T follicular helper cell (primary cell): ENCODE measurements at regions not wholly inside any gene's neighbourhood (a gene's known extent, or its start where the extent isn't known, plus 50 kb on each side); places are given as distances from the start of the nearest gene placed in this dataset.

Source experiments
- DNase-seq: peaks from one replicate; pipeline ENCODE4 v3.0.0-alpha.2; 2020; ENCODE audit warnings: low read depth

DNA sequence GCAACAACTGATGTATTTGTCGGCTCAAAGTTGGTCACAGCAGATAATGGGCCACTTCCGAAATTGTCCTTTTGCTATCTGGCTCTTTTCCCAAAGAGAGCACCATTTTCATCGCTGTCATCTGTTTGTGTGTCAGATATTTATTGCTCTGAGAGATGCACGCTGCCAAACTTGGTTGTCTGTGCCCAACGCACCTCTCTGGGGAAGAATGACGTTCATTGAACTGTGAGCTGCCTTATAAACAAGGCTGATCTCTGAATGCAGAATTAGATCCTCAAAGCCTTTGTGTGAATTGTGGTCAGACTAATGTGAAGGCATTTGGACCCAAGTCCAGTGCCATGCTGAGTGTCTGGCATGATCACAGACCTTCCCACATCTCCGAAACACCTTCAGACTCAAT is 174.7 kb upstream of the LYZL1 start:
- DNase-seq: no peak

DNA sequence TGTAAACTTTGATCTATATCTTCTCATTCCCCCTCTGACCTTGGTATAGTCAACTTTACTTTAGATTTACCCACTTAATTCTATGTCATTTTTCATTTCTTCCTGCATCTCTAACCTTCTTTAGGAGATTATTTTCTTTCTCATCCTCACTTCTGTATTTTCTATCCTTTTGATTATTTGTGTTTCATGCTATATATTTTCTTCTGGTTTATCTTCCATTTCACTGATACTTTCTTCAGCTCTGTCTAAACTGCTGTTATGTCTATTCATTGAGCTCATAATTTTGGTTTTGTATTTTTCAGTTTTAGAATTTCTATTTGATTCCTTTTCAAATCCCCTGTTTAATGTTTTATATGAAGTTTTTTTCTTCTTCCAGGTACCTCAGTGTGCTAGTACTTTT is 171.1 kb upstream of the LYZL1 start:
- no peak for DNase-seq

DNA sequence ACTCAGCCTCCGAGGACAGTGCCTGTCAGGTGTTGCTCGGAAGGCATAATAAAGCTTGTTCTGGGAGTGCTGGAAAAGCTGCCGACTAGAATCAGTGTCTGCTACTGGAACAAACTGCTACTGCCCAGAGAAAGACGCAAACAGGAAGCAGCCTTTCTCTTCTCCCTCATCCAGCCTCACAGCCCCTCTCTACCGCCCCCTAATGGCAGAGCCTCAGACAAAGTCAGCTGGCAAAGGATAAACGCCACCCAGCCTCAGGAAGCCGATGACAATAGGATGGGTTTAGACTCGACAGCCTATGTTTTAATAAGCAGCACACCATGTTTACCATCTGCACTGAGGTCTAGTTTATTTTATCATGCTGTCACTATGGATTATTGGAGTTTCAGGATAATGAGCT is 169.5 kb upstream of the LYZL1 start:
- no peak for DNase-seq

DNA sequence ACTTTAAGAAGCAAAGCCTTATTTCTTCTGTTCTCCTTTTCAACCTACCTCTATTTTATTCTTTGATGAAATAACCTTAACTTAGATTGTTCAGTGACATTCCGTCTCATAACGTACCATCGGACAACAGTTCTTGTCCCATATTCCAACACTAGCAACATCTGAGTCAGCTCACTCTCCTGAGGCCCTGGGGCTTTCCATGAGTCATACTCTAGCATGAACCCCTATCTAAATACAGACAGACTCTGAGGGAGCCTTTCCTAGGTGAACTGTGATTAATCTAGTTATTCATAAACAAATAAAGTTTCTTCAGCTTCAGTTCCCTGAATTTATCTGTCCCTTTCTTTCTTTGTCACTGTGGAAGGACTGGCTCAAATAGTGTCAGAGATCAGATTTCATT is 168.7 kb upstream of the LYZL1 start:
- no peak for DNase-seq

DNA sequence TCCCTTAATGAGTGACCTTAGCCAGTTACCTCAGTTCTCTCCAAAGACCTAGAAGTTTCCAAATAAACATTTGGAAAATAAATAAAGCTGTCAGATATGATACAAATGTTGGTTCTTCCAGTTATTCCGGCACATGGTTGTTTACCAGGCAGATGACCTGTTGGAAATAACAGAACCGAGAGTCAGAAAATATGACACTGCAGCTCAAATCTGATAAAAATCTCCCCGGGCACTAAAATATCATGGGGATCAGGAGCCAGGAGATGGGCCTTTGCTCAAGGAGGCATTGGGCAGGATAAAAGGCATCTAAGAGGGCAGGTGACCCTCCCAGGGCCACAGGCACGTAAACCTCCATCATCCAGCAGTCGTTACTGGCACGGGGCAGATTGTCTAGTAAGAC is 164.0 kb upstream of the LYZL1 start:
- no peak for DNase-seq

DNA sequence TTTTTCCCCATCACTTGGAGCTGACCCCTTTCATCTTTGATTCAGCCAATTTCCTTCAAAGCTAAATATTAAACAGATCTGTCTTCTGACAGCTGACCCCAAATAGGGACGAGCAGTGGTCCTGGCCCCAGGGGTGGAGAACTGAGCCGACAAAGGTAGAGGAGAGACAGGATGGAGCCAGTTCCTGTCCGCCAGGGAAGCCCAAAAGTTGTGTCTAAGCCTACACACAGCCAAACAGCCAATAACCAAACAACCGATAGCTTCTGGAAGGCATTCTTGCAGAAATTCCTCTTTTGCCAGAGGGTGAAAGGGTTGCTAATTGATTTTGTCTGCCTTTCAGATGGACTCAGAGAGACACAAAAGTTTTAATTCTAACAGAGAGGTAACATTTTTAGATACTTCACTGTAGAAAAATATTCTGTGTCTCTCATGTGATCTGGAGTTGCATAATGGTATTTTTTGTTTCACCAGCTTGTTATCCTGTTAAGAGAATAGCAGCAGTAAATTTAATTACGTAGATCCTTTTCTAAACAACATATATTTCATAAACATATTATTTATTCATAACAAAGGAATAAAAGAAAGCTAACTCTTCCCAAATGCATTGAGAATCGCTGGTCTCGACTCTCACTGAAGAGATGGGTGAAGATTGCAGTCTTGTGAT is 161.7 kb upstream of the LYZL1 start:
- no peak for DNase-seq

DNA sequence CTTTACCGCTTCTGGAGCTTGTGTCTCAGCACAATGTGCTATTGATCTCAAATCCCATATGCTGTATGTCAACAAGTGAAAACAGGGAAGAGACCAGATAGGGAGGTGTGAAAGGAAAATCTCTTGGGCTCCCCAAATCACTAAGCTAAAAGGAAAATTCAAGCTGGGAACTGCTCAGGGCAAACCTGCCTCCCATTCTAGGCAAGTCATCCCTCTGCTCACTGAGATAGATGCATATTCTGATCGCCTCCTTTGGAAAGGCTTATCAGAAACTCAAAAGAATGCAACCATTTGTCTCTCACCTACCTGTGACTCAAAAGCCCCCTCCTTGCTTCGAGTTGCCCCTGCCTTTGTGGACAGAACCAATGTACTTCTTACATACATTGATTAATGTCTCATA is 161.1 kb upstream of the LYZL1 start:
- no peak for DNase-seq

DNA sequence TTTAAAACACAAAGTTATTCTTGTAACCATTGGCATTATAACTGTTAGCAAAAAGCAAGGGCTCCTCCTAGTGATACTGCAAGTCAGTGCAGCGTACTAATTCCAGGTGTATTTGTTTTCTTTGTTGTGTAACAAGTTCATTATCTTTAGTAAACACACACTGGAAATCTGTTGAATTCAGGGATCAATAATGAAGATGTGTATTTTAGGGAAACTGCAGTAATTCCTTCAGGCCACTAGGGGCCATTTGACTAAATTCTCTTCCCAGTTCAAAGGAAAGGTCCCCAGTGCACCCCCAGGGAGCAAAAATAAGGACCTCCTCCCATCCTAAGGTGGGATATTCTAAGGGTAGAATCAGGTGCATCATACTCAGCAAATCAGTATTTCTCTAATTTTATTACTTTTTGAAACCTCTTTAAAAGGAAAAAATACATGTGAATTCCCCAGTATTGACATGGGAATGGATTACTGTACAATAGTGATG is 158.6 kb upstream of the LYZL1 start:
- no peak for DNase-seq

DNA sequence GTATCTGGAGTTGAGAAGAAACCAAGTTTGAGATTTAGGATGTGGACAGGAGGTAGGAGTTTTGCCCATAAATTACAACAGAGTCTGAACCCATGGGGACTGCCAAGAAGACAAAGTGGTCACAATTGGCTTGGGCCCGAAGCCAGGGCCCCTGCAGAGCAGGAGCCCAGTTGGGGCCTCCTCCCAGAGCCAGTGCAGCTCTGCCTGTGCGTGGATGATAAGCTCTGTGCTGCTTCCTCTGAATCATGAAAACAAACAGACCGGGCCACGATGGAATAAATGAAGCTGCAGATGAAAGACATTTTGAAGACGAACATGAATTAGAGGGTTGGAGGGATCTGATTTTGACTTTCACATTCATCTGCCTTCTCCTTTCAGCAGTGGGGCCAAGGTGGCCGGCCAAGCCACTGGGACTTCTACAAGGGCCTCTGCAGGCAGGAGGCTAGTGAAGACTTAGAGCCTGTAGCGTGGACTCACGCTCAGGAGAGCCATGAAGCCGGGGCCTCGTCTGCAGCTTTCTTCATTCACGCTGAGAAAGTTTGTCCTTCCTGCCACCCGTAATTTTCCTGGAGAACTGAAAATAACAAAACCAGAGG is 156.8 kb upstream of the LYZL1 start:
- DNase-seq: no peak

DNA sequence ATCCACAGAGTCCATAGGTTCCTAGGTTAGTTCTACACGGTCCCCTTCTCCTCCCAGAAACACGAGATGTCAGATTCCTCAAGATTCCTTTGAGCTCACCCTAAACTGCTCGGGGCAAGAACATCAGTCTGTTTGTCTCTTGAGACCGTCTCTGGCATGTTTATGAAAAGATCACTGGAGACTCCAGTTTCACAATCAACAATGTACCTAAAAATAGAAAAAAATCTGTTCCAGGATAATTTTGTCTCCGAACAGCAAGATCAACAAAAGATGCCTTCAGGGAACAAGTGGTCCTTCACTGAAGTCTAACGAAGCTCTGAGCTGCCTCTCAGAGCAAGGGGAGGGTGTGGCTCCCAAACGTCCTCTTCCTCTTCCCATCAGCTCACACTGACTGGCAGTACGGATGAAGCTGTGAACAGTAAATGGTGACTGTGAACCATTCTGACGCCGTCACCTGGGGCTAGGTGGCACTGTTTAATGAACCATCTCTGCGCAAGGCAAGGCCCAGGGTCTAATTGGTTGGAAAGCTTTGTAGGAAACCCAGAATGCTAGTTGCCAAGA is 156.2 kb upstream of the LYZL1 start:
- no peak for DNase-seq

DNA sequence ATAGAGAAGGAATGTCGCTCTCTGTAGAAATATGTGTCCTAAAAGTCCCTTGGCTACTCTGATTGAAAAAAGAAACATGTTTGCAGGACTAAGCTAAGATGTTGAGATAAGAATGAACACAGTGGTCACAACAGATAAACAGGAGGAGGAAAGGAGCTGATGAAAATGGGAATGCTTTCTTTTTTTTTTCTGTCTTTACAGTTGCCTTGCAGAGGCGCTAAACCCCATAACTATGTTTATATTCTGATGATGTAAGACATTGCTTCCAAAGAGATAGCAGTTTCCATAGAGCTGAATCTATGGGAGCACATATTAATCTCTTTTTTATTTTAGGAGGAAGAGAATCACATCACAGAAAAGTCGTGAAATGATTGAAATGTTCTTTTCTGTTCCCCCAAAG is 153.5 kb upstream of the LYZL1 start:
- DNase-seq: no peak

DNA sequence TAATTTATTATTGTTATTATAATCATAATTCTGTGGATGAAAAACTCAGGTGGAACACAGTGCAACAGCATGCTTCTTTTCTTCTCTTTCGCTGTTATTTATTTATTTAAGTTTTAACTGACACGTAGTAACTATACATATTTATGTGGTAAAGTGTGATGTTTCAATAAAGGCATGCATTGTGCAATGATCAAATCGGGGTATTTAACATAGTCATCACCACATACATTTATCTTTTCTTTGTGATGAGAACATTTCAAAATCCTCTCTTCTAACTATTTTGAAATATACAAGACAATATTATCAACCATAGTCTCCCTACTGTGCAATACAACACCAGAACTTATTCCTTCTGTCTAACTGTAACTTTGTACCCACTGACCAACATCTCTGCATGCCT is 152.5 kb upstream of the LYZL1 start:
- DNase-seq: no peak

DNA sequence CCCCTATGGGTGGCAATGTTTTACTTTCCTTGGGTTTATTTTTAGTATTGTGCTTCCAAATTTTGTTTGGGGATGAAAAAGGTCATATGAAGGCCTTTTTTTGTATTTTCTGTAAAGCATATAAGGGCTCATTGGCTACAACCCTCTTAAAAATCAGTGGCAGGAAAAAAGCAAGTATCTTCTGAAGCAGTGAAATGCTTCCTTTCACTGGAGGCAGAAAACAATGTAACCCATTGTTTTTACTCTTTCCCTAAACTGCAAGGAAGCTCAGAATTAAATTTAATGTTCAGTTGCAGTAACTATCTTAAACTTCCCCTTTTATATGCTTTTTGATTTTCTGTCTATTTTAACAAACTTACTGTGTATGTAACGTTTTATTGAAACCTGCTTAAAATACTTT is 148.7 kb upstream of the LYZL1 start:
- no peak for DNase-seq

DNA sequence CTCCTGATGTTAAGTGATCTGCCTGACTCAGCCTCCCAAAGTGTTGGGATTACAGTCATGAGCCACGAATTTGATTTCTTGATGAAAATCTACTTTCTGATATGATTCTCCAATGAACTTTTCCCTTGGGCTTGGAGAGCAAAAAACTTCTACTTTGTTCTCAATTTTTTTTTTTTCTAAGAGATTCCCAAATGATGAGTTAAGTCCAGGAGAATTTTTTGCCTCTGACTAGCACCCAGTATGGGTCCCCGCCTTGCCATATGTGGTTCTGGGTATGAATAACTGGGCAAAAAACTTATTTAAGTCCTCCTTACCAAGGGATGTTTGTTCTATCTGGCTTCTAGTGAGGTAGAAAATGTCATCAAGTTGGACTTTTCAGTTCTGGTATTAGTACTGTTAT is 147.9 kb upstream of the LYZL1 start:
- no peak for DNase-seq

DNA sequence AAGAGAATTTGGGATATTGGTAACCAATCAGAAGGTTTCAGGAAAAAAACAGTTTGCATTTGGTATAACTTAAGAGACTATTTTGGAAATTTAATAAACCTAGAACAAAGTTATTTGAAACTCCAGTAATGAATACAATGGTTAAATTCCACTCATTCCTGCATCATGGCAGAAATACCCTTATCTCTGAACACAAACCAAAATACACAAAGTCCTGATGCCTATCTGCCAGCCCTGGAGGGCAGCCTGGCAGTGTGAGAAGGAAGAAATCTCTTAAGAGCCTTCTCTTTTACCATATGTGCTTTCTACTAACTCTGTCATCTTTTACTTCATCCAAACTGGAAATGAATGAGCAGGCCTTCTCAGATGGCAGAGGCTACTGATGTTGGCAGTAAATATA is 147.1 kb upstream of the LYZL1 start:
- no peak for DNase-seq

DNA sequence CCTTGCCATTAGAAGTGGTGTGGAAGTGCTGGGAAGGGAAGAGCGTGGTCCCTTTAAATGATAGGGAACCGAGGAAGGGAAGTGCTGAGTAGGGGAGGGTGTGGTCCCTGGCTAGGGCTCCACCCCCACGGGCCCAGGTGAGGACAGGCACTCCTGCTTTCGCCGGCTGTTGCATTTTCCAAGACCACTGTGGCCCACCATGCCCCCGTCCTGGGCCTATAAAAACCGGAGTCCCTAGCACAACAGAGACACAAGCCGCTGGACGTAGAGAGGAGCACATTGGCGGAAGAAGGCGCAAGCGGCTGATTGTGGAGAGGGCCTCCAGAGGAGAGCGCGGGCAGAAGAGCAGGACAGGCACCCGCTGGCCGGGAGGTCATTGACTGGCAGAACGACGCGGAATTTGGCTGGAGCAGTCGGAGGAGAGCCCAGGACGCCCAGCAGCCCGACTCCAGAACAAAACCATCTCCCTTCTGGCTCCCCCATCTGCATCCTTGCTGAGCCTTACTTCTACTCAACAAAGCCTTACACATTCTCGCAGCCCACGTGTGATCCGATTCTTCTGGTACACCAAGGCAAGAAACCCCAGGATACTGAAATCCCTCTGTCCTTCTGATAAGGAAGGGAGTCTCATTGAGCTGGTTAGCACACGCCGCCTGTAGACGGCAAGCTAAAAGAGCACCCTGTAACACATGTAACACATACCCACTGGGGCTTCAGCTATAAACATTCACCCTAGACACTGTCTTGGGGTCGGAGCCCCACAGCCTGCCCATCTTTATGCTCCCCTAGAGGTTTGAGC is 146.2 kb upstream of the LYZL1 start:
- DNase-seq: no peak

DNA sequence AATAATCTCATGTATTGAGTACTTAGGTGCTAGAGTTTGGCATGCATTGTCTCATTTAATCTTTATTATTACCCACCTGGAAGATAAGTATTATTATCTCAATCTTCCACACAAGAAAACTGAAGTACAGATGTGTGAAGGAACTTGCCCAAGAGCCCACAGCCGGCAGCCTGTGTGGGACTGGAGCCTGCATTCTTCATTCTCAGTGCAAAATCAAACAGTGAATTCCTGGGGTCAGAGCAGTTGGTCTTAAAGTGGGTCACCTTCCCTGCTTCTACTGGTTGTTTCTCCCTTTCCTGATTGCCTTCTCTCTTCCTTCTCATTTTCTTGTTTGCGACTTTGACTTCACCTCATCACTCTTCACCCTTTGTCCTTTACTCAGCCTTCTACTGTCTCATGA is 144.7 kb upstream of the LYZL1 start:
- DNase-seq: no peak

DNA sequence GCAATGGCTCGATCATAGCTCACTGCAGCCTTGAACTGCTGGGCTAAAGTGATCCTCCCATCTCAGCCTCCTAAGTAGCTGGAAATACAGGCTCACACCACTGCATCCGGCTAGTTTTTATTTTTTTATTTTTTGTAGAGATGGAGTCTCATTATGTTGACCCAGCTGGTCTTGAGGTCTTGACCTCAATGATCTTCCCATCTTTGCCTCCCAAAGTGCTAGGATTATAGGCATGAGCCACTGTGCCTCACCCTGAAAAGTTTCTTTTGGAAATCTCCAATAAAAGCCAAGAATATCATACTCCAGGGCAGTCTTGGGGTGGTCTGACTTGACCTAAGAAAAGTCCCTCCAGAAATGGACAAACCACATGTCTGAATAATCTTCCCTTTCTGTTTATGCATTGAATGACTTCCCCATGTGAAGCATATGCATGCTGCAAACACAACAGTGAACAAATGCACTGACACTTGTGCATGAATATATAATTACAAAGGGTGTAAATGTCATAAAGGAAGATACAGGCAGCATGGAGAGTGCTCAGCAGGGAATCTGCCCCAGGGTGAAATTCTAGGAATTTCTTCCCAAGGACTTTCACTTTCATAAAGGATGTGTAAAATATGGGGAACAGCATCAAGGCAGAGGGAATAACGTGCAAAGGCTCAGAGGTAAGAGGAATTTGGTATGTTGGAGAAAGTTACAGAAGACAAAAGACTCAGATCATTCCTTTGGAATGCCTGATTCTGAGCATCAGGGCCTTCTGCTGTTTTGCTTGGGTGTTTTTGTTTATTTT is 142.4 kb upstream of the LYZL1 start:
- DNase-seq: no peak

DNA sequence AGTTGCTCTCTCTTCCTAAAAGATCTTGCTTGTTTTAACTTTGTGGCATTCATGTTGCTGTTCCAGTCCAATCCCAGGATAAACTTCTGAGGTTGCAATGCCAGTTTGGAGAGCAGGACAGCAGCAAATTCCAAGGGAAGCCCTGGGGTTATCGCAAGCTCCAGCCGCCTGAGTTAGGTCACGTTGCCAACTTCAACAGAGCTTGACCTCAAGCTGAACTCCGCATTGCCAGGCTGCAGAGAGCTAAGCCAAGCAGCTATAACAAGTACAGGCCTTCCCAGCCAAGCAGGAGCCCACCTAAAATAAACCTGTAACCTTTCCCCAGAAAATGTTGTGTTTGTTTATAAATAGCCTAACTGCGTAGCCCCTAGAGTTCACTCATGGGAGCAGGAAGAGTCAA is 138.9 kb upstream of the LYZL1 start:
- no peak for DNase-seq

DNA sequence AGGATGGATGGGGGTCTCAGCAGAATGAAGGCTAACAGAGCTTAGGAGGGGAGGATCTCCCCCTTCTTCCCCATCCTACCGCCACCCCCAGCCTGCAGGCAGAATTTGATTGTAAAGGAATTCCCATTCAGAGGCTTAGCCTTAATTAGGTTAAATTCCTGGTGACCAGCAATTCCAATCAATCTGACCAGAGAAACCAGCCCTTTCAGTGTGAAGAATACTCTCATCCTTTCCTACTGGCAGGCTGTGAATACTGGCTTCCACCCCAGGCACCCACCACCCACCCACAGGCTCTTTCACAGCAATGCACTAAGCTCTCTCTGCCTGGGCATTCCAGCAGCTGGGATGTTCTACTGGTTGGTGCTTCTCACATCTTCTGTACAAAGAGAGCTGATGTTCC is 137.9 kb upstream of the LYZL1 start:
- no peak for DNase-seq

DNA sequence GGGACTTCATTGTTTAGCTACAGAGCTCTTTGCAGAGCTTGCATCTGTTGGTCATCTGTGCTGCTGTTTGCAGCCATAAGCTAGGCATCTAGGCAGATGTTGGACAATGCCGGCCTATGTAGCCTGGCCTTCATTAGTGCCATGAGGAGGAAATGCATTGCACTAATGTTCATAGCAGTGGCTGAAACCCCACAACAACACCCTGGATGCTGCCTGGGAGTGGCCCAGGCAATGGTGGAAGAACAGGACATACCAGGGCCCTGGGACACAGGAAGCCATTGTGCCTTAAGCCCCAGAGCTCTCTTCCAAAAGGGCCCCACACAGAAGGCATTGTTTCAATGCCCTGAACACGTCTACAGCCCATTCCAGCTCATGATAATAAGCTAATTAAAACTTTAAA is 131.5 kb upstream of the LYZL1 start:
- no peak for DNase-seq

DNA sequence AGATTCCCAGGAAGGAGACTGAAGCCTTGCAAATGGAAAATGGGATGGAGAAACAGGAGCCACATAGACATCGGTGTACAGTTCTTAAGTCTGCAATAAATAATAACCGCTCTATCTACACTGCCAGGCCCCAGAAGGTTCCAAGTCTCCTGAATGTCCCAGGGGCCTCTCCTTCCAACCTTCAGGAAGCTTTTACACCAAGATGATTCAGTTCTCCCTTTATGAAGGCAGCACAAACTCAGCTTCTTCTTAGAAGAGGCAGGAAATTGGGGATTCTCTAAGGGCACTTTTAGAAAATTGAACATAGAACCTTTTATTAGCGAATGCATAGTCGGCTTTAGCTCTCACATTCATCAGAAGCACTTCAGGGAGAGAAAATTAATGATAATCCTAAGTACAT is 130.8 kb upstream of the LYZL1 start:
- DNase-seq: no peak
